Neuronal stem cell (in vitro differentiated cells): ENCODE measurements at regions not wholly inside any gene's neighbourhood (a gene's known extent, or its start where the extent isn't known, plus 50 kb on each side); places are given as distances from the start of the nearest gene placed in this dataset.

ENCODE experiments used
- DNase-seq: peaks from one replicate; pipeline ENCODE4 v3.0.0-alpha.2; 2013; ENCODE audit warnings: low spot score
- H2AFZ ChIP-seq: one replicate; pipeline ENCODE4 v1.6.1; 2013; ENCODE audit warnings: mild to moderate bottlenecking, low read length, inconsistent platforms
- H2AK5ac ChIP-seq: 2 replicates; pipeline ENCODE4 v1.6.1; 2013; ENCODE audit warnings: low read depth, mild to moderate bottlenecking, inconsistent platforms, low read length, moderate library complexity, mixed read lengths
- H2BK120ac ChIP-seq: 2 replicates; pipeline ENCODE4 v1.6.1; 2013; ENCODE audit warnings: low read depth, mild to moderate bottlenecking, inconsistent platforms, low read length, moderate library complexity, mixed read lengths
- H2BK12ac ChIP-seq: one replicate; pipeline ENCODE4 v1.6.1; 2013; ENCODE audit warnings: low read length, inconsistent platforms
- H2BK15ac ChIP-seq: 2 replicates; pipeline ENCODE4 v1.6.1; 2013; ENCODE audit warnings: mild to moderate bottlenecking, low read length, inconsistent platforms, mixed read lengths
- H2BK5ac ChIP-seq: one replicate; pipeline ENCODE4 v1.6.1; 2013; ENCODE audit warnings: inconsistent platforms, mild to moderate bottlenecking, low read length, moderate library complexity
- H3K14ac ChIP-seq: one replicate; pipeline ENCODE4 v1.6.1; 2013; ENCODE audit warnings: low read length, inconsistent platforms
- H3K18ac ChIP-seq: 2 replicates; pipeline ENCODE4 v1.6.1; 2013; ENCODE audit warnings: low read length, inconsistent platforms
- H3K23ac ChIP-seq: 2 replicates; pipeline ENCODE4 v1.6.1; 2013; ENCODE audit warnings: low read depth, mild to moderate bottlenecking, mixed read lengths, low read length, inconsistent platforms; ENCODE audit not compliant: poor library complexity
- H3K27ac ChIP-seq: replicated peaks from 3 replicates; pipeline ENCODE4 v1.5.1; 2013; ENCODE audit warnings: low read length, inconsistent platforms
- H3K27me3 ChIP-seq, 3 experiments: 2 replicates each; pipeline ENCODE4 v1.6.1; 2013; ENCODE audit warnings: low read length in 3 of 3, mild to moderate bottlenecking in 2 of 3, inconsistent platforms in 1 of 3, low read depth in 1 of 3, mixed read lengths in 1 of 3, moderate library complexity in 1 of 3; ENCODE audit not compliant: control insufficient read depth in 3 of 3, insufficient read depth in 3 of 3
- H3K36me3 ChIP-seq, 2 donors: replicated peaks in 1 of 2; 2 replicates each; pipeline ENCODE4 v1.6.1; 2013; ENCODE audit warnings: low read length in 2 of 2; ENCODE audit not compliant: control insufficient read depth in 2 of 2, insufficient read depth in 2 of 2
- H3K4ac ChIP-seq: 2 replicates; pipeline ENCODE4 v1.6.1; 2013; ENCODE audit warnings: inconsistent platforms, mild to moderate bottlenecking, low read length, moderate library complexity
- H3K4me1 ChIP-seq, 2 donors: 1 replicate in 1 of 2; 2 replicates in 1 of 2; pipeline ENCODE4 v1.6.1; 2013; ENCODE audit warnings: low read length in 2 of 2, low read depth in 1 of 2; ENCODE audit not compliant: control insufficient read depth in 2 of 2, insufficient read depth in 1 of 2
- H3K4me2 ChIP-seq: one replicate; pipeline ENCODE4 v1.6.1; 2013; ENCODE audit warnings: mild to moderate bottlenecking, low read length, inconsistent platforms; ENCODE audit not compliant: insufficient read depth, poor library complexity, severe bottlenecking
- H3K4me3 ChIP-seq, 2 donors: 2 replicates each; pipeline ENCODE4 v1.5.1; 2013; ENCODE audit warnings: low read length in 2 of 2, mild to moderate bottlenecking in 2 of 2, inconsistent platforms in 1 of 2, moderate library complexity in 1 of 2
- H3K79me1 ChIP-seq: one replicate; pipeline ENCODE4 v1.6.1; 2013; ENCODE audit warnings: low read depth, mild to moderate bottlenecking, inconsistent platforms, low read length, moderate library complexity
- H3K9ac ChIP-seq: one replicate; pipeline ENCODE4 v1.6.1; 2013; ENCODE audit warnings: mild to moderate bottlenecking, low read depth, low read length, inconsistent platforms; ENCODE audit not compliant: poor library complexity
- H3K9me3 ChIP-seq, 2 donors: replicated peaks in 1 of 2; 2 replicates each; pipeline versions ENCODE3 to v1.6.1; 2013; ENCODE audit warnings: low read length in 2 of 2, mild to moderate bottlenecking in 2 of 2, inconsistent platforms in 1 of 2, low read depth in 1 of 2, mixed read lengths in 1 of 2, moderate library complexity in 1 of 2; ENCODE audit not compliant: control insufficient read depth in 2 of 2, insufficient read depth in 1 of 2
- H4K8ac ChIP-seq: one replicate; pipeline ENCODE4 v1.6.1; 2013; ENCODE audit warnings: low read depth, mild to moderate bottlenecking, inconsistent platforms, low read length, moderate library complexity
- H4K91ac ChIP-seq: one replicate; pipeline ENCODE4 v1.6.1; 2013; ENCODE audit warnings: low read length, low read depth, mild to moderate bottlenecking, inconsistent platforms; ENCODE audit not compliant: poor library complexity
- WGBS, 2 donors: extraction: QIAGEN DNeasy Blood & Tissue Kit; methylation state at CpG; one replicate each; pipeline ENCODE4 v1.1.7; 2013; ENCODE audit warnings: missing lambda C conversion rate in 2 of 2, mixed read lengths in 1 of 2; ENCODE audit not compliant: insufficient read length in 2 of 2, insufficient replicate concordance in 1 of 2; ENCODE audit errors: extremely low coverage in 2 of 2; 5-methylcytosine and 5-hydroxymethylcytosine counted together

DNA sequence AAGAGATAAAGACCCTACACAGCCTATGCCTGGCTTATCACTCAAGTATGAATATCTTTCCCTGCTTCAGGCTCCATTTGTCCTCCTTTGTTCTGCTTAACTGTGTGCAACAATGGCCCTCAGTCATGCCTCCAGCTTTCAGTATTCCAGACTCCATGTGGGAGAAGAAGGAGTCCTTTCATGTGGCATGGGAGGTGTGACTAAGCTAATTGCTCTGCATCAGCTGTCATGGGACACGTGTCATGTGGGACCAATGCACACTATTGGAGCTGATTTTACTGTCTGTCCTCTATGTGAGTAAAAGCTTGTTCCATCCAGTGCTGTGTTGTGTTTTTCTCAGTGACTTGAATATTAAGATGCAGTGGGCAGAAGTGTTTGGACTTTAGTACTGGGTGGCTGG lies 1198.3 kb downstream of the OLFM4 start:
- Histone ChIP-seq H3K36me3 (no peaks in the 10 kb centered on the region), H2BK15ac (no peak overlapping the region), H3K27ac (no peak overlapping the region), H2BK12ac (no peak overlapping the region), H3K4me2 (no peak overlapping the region), H3K4ac (no peak overlapping the region), H4K8ac (no peak overlapping the region), H3K79me1 (no peaks in the 10 kb centered on the region), H3K9ac (no peak overlapping the region), H2BK120ac (no peak overlapping the region), H4K91ac (no peak overlapping the region), H2BK5ac (no peak overlapping the region), H3K14ac (no peak overlapping the region), H3K4me3 (no peak overlapping the region), H3K18ac (no peak overlapping the region), H3K27me3 (no peaks in the 10 kb centered on the region), H3K23ac (no peak overlapping the region), H3K9me3 (no peaks in the 10 kb centered on the region), H3K4me1 (peaks cover 0 to 2% of the 10 kb centered on the region in 2 donors), H2AK5ac (no peak overlapping the region), H2AFZ (peak overlapping the region; percentile 69)
- WGBS, 2 donors: no CpG with 5 or more reads among the region's 1 CpG
- no peak for DNase-seq

DNA sequence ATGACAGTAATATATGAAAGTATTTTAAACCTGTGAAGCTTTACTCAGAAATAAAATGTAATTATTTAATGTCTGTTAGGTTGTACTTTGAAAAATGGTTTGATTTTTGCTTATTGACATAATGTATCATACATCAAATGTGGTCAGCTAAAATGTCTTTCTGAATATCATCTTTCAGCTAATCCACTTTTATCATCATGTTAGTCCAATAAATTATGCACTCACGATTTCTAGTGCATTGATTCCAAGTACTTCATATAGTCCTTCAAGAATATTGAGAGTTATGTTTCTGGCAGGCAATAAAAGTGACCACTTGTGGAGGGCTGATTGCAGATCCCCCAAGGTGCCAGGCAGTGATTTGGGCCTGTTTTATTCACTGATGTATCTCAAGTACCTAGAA lies 1204.1 kb downstream of the OLFM4 start:
- H3K27me3 ChIP-seq: no peaks in the 10 kb centered on the region
- H3K36me3 ChIP-seq: no peaks in the 10 kb centered on the region
- no peak overlapping the region for H4K91ac ChIP-seq
- no peak overlapping the region for H2AFZ ChIP-seq
- no peak overlapping the region for H3K23ac ChIP-seq
- no peak overlapping the region for H2BK15ac ChIP-seq
- H2BK12ac ChIP-seq: no peak overlapping the region
- no peak overlapping the region for H2BK120ac ChIP-seq
- H2AK5ac ChIP-seq: no peak overlapping the region
- no peak overlapping the region for H3K4me3 ChIP-seq
- no peaks in the 10 kb centered on the region for H3K9me3 ChIP-seq
- no peaks in the 10 kb centered on the region for H3K4me1 ChIP-seq
- H4K8ac ChIP-seq: no peak overlapping the region
- H3K4me2 ChIP-seq: no peak overlapping the region
- H3K18ac ChIP-seq: no peak overlapping the region
- H3K4ac ChIP-seq: no peak overlapping the region
- WGBS, 2 donors: no CpG with 5 or more reads among the region's 1 CpG
- H3K9ac ChIP-seq: no peak overlapping the region
- H3K27ac ChIP-seq: no peak overlapping the region
- no peaks in the 10 kb centered on the region for H3K79me1 ChIP-seq
- H3K14ac ChIP-seq: no peak overlapping the region
- DNase-seq: no peak
- no peak overlapping the region for H2BK5ac ChIP-seq

GRCh38 chr13:54234607-54235006 lies 1206.0 kb downstream of the OLFM4 start:
- Histone ChIP-seq H3K14ac (no peak overlapping the region), H2BK15ac (no peak overlapping the region), H2BK12ac (no peak overlapping the region), H2BK5ac (no peak overlapping the region), H2AK5ac (no peak overlapping the region), H3K4me2 (no peak overlapping the region), H4K8ac (no peak overlapping the region), H3K27ac (no peak overlapping the region), H3K79me1 (no peaks in the 10 kb centered on the region), H2BK120ac (no peak overlapping the region), H3K9ac (no peak overlapping the region), H2AFZ (no peak overlapping the region), H3K36me3 (no peaks in the 10 kb centered on the region), H3K27me3 (no peaks in the 10 kb centered on the region), H3K4me3 (no peak overlapping the region), H3K4ac (no peak overlapping the region), H3K9me3 (no peaks in the 10 kb centered on the region), H3K23ac (no peak overlapping the region), H3K18ac (no peak overlapping the region), H4K91ac (no peak overlapping the region), H3K4me1 (no peaks in the 10 kb centered on the region)
- no CpG with 5 or more reads among the region's 7 CpGs for WGBS, 2 donors
- no peak for DNase-seq

- DNase-seq: no peak
- Histone ChIP-seq H3K27ac (no peak overlapping the region), H3K4me3 (no peak overlapping the region)
These were observed 1213.1 kb downstream of the OLFM4 start for GRCh38 chr13:54241719-54242118.

More at GRCh38 chr13:54241719-54242118, 1213.1 kb downstream of the OLFM4 start:
- Histone ChIP-seq H3K4me2 (no peak overlapping the region), H3K18ac (no peak overlapping the region), H3K9ac (no peak overlapping the region), H2AFZ (peak overlapping the region; percentile 24), H3K14ac (no peak overlapping the region), H3K23ac (no peak overlapping the region), H2BK120ac (no peak overlapping the region), H3K36me3 (no peaks in the 10 kb centered on the region), H3K4me1 (peaks cover 0 to 4% of the 10 kb centered on the region in 2 donors), H3K79me1 (no peaks in the 10 kb centered on the region), H3K27me3 (no peaks in the 10 kb centered on the region), H4K8ac (no peak overlapping the region), H2BK5ac (no peak overlapping the region), H3K4ac (no peak overlapping the region), H2BK12ac (no peak overlapping the region), H2BK15ac (no peak overlapping the region), H3K9me3 (no peaks in the 10 kb centered on the region), H2AK5ac (no peak overlapping the region), H4K91ac (no peak overlapping the region)
